Kidney (tissue), 13 donors: ENCODE measurements at regions not wholly inside any gene's neighbourhood (a gene's known extent, or its start where the extent isn't known, plus 50 kb on each side); places are given as distances from the start of the nearest gene placed in this dataset.
"Not testable (repeated sequence)": the region's sequence is repeated elsewhere in the genome, so short reads cannot be mapped to it uniquely, and the experiment has no call there.

Source experiments
- DNase-seq, 5 donors: peaks; one replicate each; pipeline ENCODE4 v3.0.0-alpha.2; 2013 to 2020
- FAIRE-seq: peaks from 2 replicates; lab custom pipeline; 2012; peaks lifted over from hg19 to GRCh38; lab: Jason Lieb, UNC
- H3K27ac ChIP-seq, 2 donors: one replicate each; pipeline ENCODE4 v1.7.0; 2013; ENCODE audit warnings: low read depth in 2 of 2, low read length in 2 of 2, inconsistent platforms in 1 of 2
- H3K27me3 ChIP-seq: one replicate; pipeline ENCODE4 v1.7.1; 2013; ENCODE audit warnings: low read length, inconsistent platforms; ENCODE audit not compliant: control insufficient read depth, insufficient read depth
- H3K36me3 ChIP-seq, 3 donors: one replicate each; pipeline versions ENCODE4 v1.7.0 to v1.7.1; 2013; ENCODE audit warnings: low read length in 3 of 3, control low read depth in 1 of 3, inconsistent platforms in 1 of 3; ENCODE audit not compliant: insufficient read depth in 3 of 3, control insufficient read depth in 2 of 3
- H3K4me1 ChIP-seq, 3 donors: one replicate each; pipeline versions ENCODE4 v1.7.0 to v1.7.1; 2013; ENCODE audit warnings: low read length in 3 of 3, inconsistent platforms in 1 of 3, low read depth in 1 of 3; ENCODE audit not compliant: control insufficient read depth in 2 of 3, insufficient read depth in 2 of 3
- H3K4me3 ChIP-seq, 3 donors: one replicate each; pipeline versions ENCODE4 v1.7.0 to v1.8.1; 2013; ENCODE audit warnings: low read length in 3 of 3, control low read depth in 1 of 3, inconsistent platforms in 1 of 3
- H3K9ac ChIP-seq, 3 donors: one replicate each; pipeline versions ENCODE4 v1.7.0 to v1.7.1; 2013; ENCODE audit warnings: low read length in 3 of 3, control low read depth in 1 of 3, inconsistent platforms in 1 of 3
- H3K9me3 ChIP-seq, 3 donors: one replicate each; pipeline versions ENCODE4 v1.7.0 to v1.7.1; 2013; ENCODE audit warnings: low read length in 3 of 3, control low read depth in 1 of 3, inconsistent platforms in 1 of 3; ENCODE audit not compliant: control insufficient read depth in 2 of 3, insufficient read depth in 1 of 3
- CTCF ChIP-seq: IDR thresholded peaks from 3 replicates; pipeline ENCODE4 v1.5.1; 2012; ENCODE audit warnings: mild to moderate bottlenecking, moderate library complexity, borderline replicate concordance; ENCODE audit not compliant: insufficient read depth; ENCODE audit errors: extremely low read depth
- intact Hi-C: fragments of 100-400 bp; cut with DNase I; formaldehyde crosslinking; loops from one replicate; pipeline ENCODE4 v1.11.1; 2022
- donor health status: control.
- donor health status: control.
- donor health status: control.
- donor health status: control.
- donor health status: control.
- donor health status: DM: yes; HTN: yes; CAD: no.
- donor health status: Normal renal cell carcinoma (clear cell type).

GRCh38 chr19:30066781-30067759 is 125.0 kb downstream of the URI1 start:
- no peaks in the 10 kb centered on the region for H3K27me3 ChIP-seq
- intact Hi-C loops, result no loop called here
- no peak for FAIRE-seq
- H3K4me1 ChIP-seq, result no peaks in the 10 kb centered on the region
- no peaks in the 10 kb centered on the region for H3K9me3 ChIP-seq
- H3K9ac ChIP-seq, result no peak overlapping the region
- no peak overlapping the region for H3K4me3 ChIP-seq
- TF ChIP-seq CTCF, result no peak
- H3K36me3 ChIP-seq, result no peaks in the 10 kb centered on the region
- H3K27ac ChIP-seq, result no peak overlapping the region
- DNase-seq, result peak in 2 of 5 donors; percentile 22 to 32

- H3K4me1 ChIP-seq, DNase-seq, H3K36me3 ChIP-seq, FAIRE-seq, H3K27ac ChIP-seq, intact Hi-C loops, H3K9me3 ChIP-seq, H3K9ac ChIP-seq, H3K4me3 ChIP-seq, H3K27me3 ChIP-seq: not testable (repeated sequence)
Observed at GRCh38 chr19:30067956-30068506, 126.0 kb downstream of the URI1 start.

GRCh38 chr19:30068528-30069395 is 126.7 kb downstream of the URI1 start:
- H3K9ac ChIP-seq, result no peak overlapping the region
- H3K27ac ChIP-seq, result no peak overlapping the region
- no peak overlapping the region for H3K4me3 ChIP-seq
- no peaks in the 10 kb centered on the region for H3K36me3 ChIP-seq
- intact Hi-C loops, result no loop called here
- no peaks in the 10 kb centered on the region for H3K27me3 ChIP-seq
- FAIRE-seq, result no peak
- peak in 1 of 5 donors; percentile 31 for DNase-seq
- H3K9me3 ChIP-seq, result no peaks in the 10 kb centered on the region
- H3K4me1 ChIP-seq, result no peaks in the 10 kb centered on the region
- TF ChIP-seq CTCF, result no peak
